Iris pigment epithelial cell (primary cell): ENCODE measurements at regions not wholly inside any gene's neighbourhood (a gene's known extent, or its start where the extent isn't known, plus 50 kb on each side); places are given as distances from the start of the nearest gene placed in this dataset.
A peak's percentile ranks its signal among the peaks of the same experiment; 100 is the strongest.

Experiments
- DNase-seq: peaks from one replicate; pipeline ENCODE4 v3.0.0-alpha.2; 2011; ENCODE audit warnings: low read depth

- DNase-seq = no peak
These were observed 90.0 kb downstream of the FAM174B start for GRCh38 chr15:92565351-92566125.

GRCh38 chr15:92561754-92562153, 93.8 kb downstream of the FAM174B start:
- no peak for DNase-seq

- DNase-seq = no peak
These were observed 102.3 kb downstream of the FAM174B start for GRCh38 chr15:92553317-92553716.

GRCh38 chr15:92545996-92546395, 109.6 kb downstream of the FAM174B start:
- no peak for DNase-seq

- DNase-seq = no peak
These were observed 114.0 kb downstream of the FAM174B start for GRCh38 chr15:92541291-92542200.

- DNase-seq = no peak
These were observed 117.5 kb downstream of the FAM174B start for GRCh38 chr15:92538115-92538514.

GRCh38 chr15:92533298-92533697, 122.3 kb downstream of the FAM174B start:
- no peak for DNase-seq

- DNase-seq = no peak
These were observed 124.2 kb downstream of the FAM174B start for GRCh38 chr15:92531406-92531805.

GRCh38 chr15:92528736-92529135, 126.8 kb downstream of the FAM174B start:
- DNase-seq = no peak

GRCh38 chr15:92527197-92527596, 128.4 kb downstream of the FAM174B start:
- no peak for DNase-seq

- DNase-seq = no peak
These were observed 129.8 kb downstream of the FAM174B start for GRCh38 chr15:92525758-92526245.

GRCh38 chr15:92524874-92525565, 130.6 kb downstream of the FAM174B start:
- DNase-seq = no peak

- no peak for DNase-seq
These were observed 130.5 kb downstream of the ST8SIA2 start for GRCh38 chr15:92524161-92524560.

- no peak for DNase-seq
These were observed 129.5 kb downstream of the ST8SIA2 start for GRCh38 chr15:92523176-92523575.

- DNase-seq = peak; percentile 67
These were observed 127.9 kb downstream of the ST8SIA2 start for GRCh38 chr15:92521624-92522008.

- DNase-seq = no peak
These were observed 127.4 kb downstream of the ST8SIA2 start for GRCh38 chr15:92520914-92521623.

- DNase-seq = no peak
These were observed 126.0 kb downstream of the ST8SIA2 start for GRCh38 chr15:92519709-92520108.
